Tongue (tissue), 1 donor: ENCODE measurements at regions not wholly inside any gene's neighbourhood (a gene's known extent, or its start where the extent isn't known, plus 50 kb on each side); places are given as distances from the start of the nearest gene placed in this dataset.
"Not testable (repeated sequence)": the region's sequence is repeated elsewhere in the genome, so short reads cannot be mapped to it uniquely, and the experiment has no call there.

Source experiments
- DNase-seq: peaks from one replicate; pipeline ENCODE4 v3.0.0-alpha.2; 2015

GRCh38 chr4:62448911-62449310 is 1248.8 kb downstream of the ADGRL3 start:
- DNase-seq: peak; percentile 68

DNA sequence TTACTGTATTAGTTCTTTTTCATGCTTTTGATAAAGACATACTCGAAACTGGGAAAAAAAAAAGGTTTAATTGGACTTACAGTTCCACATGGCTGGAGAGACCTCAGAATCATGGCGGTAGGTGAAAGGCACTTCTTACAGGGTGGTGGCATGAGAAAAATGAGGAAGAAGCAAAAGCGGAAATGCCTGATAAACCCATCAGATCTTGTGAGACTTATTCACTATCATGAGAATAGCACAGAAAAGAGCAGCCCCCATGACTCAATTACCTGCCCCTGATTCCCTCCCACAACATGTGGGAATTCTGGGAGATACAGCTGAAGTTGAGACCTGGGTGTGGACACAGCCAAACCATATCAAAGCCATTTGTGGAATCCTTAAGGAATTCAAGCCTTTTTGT is 1238.9 kb downstream of the ADGRL3 start:
- DNase-seq: no peak

DNA sequence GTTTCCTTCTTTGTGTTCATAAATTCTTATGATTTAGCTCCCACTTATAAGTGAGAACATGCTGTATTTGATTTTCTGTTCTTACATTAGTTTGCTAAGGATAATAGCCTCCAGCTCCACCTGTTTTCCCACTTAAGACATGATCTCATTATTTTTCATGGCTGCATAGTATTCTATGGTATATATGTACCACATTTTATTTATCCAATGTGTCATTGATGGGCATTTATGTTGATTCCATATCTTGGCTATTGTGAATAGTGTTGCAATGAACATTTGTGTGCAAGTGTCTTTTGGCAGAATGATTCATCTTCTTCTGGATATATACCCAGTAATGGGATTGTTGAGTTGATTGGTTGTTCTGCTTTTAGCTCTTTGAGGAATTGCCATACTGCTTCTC is 1234.8 kb downstream of the ADGRL3 start:
- DNase-seq: no peak

DNA sequence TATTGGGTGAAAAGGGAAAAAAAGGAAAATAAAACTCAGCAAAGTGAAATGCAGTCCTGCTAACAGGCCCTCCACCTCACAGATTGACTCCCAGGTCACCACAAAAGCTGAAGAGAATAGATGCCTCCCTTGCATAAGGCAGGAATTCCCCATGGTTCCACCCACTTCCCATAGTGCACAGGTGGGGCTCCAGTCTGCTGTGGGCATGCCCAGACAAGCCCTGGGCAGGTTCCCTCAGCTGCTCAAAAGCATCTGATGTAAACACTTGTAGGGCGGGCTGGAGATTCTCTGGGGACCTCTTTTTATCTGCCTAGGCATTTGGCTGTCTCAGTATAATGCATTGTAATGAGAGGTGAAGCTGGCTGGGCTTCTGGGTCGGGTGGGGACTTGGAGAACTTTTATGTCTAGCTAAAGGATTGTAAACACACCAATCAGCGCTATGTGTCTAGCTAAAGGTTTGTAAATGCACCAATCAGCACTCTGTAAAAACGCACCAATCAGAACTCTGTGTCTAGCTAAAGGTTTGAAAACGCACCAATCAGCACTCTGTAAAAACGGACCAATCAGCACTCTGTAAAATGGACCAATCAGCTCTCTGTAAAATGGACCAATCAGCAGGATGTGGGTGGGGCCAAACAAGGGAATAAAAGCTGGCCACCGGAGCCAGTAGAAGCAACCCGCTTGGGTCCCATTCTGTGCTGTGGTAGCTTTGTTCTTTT is 1231.5 kb downstream of the ADGRL3 start:
- not testable (repeated sequence) for DNase-seq

- no peak for DNase-seq
Observed at GRCh38 chr4:62429297-62429696, 1229.2 kb downstream of the ADGRL3 start.

- no peak for DNase-seq
Observed at GRCh38 chr4:62415256-62415655, 1215.1 kb downstream of the ADGRL3 start.

DNA sequence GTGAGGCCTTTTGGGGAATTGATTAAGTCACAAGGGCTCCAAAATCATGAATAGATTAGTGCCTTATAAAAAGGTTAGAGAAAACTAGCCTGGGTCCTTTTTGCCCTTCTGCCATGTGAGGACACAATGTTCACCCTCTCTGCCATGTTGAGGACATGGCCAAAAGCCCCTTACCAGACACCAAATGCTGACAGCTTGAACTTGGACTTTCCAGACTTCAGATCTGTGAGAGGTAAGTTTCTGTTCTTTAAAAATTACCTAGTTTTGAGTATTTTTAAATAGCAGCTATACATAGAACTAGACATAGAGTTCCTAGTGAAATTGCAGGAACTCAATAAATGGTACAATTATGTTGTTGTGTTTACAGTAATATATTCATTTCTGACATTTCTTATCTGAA is 1214.4 kb downstream of the ADGRL3 start:
- no peak for DNase-seq

DNA sequence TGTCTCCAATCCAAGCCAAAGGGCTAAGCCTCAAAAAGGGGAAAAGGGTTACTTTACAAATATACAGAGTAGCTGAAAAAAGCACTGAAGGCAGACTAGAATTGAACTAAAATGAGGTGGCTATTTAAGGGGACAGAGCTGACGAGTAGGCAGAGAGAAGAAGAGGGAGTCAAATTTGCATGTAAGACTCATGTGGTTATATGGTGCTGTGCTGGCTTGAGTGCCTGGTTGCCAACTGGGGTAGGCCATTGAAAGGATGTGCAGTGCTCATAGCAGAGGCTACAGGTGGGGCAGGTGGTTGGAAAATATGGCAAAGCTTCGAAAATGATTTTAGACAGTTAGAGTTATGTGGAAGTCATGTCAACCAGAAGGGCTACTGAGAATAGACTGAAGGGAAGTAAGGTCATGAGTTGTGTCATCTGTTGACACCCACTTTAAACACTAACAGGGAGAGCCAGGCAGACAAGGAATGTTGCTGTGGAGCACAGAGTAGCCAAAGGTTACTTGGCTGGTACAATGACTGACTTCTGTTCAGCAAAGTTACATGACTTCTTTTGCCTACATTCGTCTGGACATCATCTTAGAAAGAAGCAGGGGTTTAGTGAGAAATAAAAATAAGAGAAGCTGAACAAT is 1210.4 kb downstream of the ADGRL3 start:
- DNase-seq: no peak

DNA sequence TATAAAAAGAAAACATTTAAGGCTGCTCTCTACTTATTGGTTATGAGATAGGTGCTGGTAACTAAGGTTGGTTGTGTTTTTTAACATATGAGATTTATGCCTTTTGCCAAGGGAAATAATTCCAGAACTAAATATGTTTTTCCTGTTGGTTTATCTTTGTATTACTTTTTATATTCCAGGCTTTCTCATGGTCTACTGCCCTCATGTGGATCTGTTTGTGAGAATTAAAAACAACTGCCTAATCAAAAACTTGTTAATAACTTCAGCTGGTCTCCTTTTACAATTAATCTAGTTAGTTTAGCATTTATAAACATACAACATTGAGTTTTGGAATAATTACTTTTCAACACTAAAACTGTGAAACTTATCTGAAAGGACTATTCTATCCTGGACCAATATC is 1208.3 kb downstream of the ADGRL3 start:
- DNase-seq: peak; percentile 45

- DNase-seq: no peak
Observed at GRCh38 chr4:62407534-62407933, 1207.4 kb downstream of the ADGRL3 start.

- no peak for DNase-seq
Observed at GRCh38 chr4:62402088-62402806, 1202.1 kb downstream of the ADGRL3 start.

DNA sequence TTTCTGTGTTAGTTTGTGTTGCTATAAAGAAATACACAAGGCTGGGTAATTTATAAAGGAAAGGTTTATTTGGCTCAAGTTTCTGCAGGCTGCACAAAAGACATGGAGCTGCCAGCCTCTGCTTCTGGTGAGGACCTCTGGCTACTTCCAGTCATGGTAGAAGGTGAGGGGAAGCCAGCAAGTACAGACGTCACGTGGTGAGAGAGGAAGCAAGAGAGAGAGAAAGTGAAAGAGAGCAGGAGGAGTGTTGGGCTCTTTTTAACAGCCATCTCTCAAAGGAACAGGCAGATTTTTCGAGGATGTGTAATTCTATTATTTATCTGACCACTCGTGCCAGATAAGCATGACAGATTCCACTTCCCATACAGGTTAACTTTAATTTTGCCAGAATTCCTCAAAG is 1199.1 kb downstream of the ADGRL3 start:
- no peak for DNase-seq

GRCh38 chr4:62398318-62398717 is 1198.2 kb downstream of the ADGRL3 start:
- no peak for DNase-seq

DNA sequence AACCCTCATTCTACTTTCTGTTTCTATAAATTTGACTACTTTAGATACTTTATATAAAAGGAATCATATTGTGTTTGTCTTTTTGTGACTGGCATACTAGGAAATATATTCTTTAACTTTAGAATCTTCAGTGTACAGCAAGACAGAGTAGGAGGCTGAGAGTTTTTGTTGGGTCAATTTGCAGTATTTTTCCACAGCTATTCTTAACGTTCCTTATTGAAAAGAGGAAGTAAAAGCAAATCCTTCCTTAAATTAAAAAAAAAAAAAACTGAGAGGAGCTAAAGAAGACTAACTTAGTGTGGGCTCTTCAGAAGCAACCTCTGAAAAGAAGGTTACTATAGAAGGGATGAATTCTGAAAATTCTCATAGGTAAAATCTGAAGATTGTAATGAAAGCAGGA is 1194.6 kb downstream of the ADGRL3 start:
- no peak for DNase-seq

DNA sequence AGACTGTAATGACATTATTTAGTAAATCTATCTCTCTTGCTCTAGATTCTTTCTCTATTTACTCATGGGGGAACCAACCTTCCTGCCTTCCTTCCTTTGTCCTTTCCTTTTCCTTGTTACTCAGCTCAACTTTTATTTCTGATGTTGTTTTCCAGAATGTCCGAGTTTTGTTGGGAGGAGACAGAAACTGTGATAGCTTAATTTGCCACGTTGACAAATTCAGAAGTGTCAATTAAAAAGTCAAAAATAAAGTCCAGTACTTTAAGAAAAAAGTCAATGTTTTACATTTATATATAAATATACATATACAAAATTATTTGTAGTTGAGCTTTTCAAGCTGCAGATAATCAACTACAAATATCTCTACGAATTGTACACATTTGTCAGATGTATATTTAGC is 1187.7 kb downstream of the ADGRL3 start:
- DNase-seq: no peak

- no peak for DNase-seq
Observed at GRCh38 chr4:62377700-62378099, 1177.6 kb downstream of the ADGRL3 start.

- no peak for DNase-seq
Observed at GRCh38 chr4:62377245-62377644, 1177.1 kb downstream of the ADGRL3 start.

DNA sequence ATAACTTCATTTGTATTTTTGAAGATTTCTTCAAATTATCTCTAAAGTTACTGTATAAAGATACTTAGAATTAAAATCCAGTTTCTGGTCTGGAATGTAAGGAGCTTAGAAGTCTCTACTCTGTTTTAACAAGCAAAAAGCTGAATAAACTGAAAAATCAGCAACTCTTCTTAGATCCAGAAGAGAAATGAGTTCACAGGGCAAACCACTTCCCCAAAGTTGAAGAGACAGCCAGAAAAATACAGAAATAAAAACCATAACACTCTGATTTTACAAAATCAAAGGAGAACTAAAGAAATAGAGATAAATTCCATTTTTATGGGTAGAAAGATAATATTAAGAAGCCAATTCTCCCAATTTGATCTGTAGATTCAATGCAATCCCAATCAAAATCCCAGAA is 1166.8 kb downstream of the ADGRL3 start:
- no peak for DNase-seq

DNA sequence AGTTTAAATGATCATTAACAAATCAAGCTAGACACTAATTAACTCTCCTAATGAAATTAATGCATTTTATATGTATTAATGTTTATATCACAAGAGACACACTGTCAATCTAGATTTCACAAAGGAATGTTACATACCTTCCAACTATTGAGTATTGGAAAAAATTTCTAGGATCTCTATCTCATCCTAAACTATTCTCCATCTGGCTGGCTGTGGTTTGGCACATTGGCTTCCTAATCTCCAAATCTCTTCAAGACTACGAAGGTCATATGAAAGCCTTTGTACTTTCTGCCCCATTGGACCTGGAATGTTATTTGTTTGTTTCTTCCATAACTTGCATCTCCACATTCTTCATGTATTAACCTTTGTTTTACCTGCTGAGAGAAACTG is 1160.0 kb downstream of the ADGRL3 start:
- peak; percentile 10 for DNase-seq

DNA sequence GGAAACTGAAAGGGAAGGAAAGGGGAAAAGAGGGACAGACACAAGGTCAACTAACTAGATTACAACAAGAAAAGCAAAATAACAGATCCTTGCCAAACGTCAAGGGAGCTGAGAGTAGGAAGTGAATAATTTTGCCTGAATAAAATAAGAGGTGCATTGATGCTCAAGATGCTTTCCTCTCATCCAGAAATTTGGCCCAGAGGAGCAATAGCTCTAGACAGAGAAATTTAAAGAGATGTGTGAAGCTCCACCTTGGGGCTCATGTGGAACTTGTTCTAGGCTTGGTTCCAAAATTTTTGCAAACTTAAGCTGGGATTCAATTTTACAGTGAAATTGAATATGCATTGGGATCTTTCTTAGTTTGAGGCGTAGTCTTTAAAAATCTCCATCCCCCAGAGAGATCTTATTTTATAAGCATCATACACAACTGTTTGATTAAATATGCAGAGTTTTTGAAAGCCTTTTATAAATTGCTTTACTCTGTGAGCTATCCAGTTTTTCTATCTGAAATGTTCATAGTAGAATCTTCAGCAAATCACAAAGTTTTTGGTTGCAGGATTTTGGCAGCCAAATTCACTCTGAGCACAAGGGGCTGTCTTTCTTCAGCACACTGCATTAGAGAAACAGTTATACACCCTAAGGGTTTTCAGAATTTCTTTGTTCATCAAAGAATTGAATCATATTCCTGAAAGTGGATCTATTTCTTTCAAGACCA is 1159.5 kb downstream of the ADGRL3 start:
- DNase-seq: peak; percentile 83

GRCh38 chr4:62344915-62345314 is 1144.8 kb downstream of the ADGRL3 start:
- no peak for DNase-seq

GRCh38 chr4:62344474-62344873 is 1144.3 kb downstream of the ADGRL3 start:
- DNase-seq: no peak

GRCh38 chr4:62342346-62342745 is 1142.2 kb downstream of the ADGRL3 start:
- no peak for DNase-seq
